NT2/D1 (cell line): ENCODE measurements at regions not wholly inside any gene's neighbourhood (a gene's known extent, or its start where the extent isn't known, plus 50 kb on each side); places are given as distances from the start of the nearest gene placed in this dataset.

Source experiments
- DNase-seq: peaks from one replicate; pipeline ENCODE4 v3.0.0-alpha.2; 2011; ENCODE audit warnings: low read depth, low spot score
- H3K27me3 ChIP-seq: 2 replicates; pipeline ENCODE4 v1.6.0; 2011; ENCODE audit warnings: mild to moderate bottlenecking; ENCODE audit not compliant: insufficient read length, insufficient read depth
- H3K36me3 ChIP-seq: 2 replicates; pipeline ENCODE4 v1.6.1; 2011; ENCODE audit warnings: mild to moderate bottlenecking, low read length, mixed read lengths; ENCODE audit not compliant: insufficient read depth, insufficient read length
- H3K4me1 ChIP-seq: 2 replicates; pipeline ENCODE4 v1.5.1; 2011; ENCODE audit not compliant: insufficient read depth, insufficient read length
- H3K4me3 ChIP-seq: 2 replicates; pipeline ENCODE4 v1.5.1; 2011; ENCODE audit warnings: low read depth; ENCODE audit not compliant: insufficient read length
- H3K9ac ChIP-seq: 2 replicates; pipeline ENCODE4 v1.6.0; 2011; ENCODE audit warnings: low read depth; ENCODE audit not compliant: insufficient read length
- H3K9me3 ChIP-seq: 2 replicates; pipeline ENCODE4 v1.5.1; 2011; ENCODE audit warnings: mild to moderate bottlenecking, low read length; ENCODE audit not compliant: insufficient read depth
- SUZ12 ChIP-seq: IDR thresholded peaks from 2 replicates; pipeline ENCODE4 v1.6.1; 2011; ENCODE audit not compliant: insufficient read length, insufficient read depth; ENCODE audit errors: extremely low read depth
- YY1 ChIP-seq: IDR thresholded peaks from 2 replicates; pipeline ENCODE4 v1.6.1; 2011; ENCODE audit not compliant: insufficient read length, insufficient read depth
- ZNF274 ChIP-seq: IDR thresholded peaks from 2 replicates; pipeline ENCODE4 v1.6.1; 2011; ENCODE audit warnings: mild to moderate bottlenecking, low read depth, low read length

- H3K4me3 ChIP-seq: no peak overlapping the region
- H3K9me3 ChIP-seq: no peaks in the 10 kb centered on the region
- H3K9ac ChIP-seq: no peak overlapping the region
- H3K4me1 ChIP-seq: no peaks in the 10 kb centered on the region
- DNase-seq: no peak
- no peaks in the 10 kb centered on the region for H3K27me3 ChIP-seq
- H3K36me3 ChIP-seq: no peaks in the 10 kb centered on the region
- no peak for TF ChIP-seq SUZ12
- TF ChIP-seq ZNF274: no peak
- no peak for TF ChIP-seq YY1
Observed at GRCh38 chr1:88272216-88272615, 411.9 kb upstream of the PKN2 start.

- H3K4me3 ChIP-seq: no peak overlapping the region
- TF ChIP-seq ZNF274 (no peak), SUZ12 (no peak), YY1 (no peak)
Observed at GRCh38 chr1:88274431-88274830, 409.6 kb upstream of the PKN2 start.

GRCh38 chr1:88275259-88275862, 408.7 kb upstream of the PKN2 start:
- H3K9ac ChIP-seq: no peak overlapping the region
- H3K4me1 ChIP-seq: no peaks in the 10 kb centered on the region
- no peaks in the 10 kb centered on the region for H3K27me3 ChIP-seq
- H3K36me3 ChIP-seq: no peaks in the 10 kb centered on the region
- TF ChIP-seq SUZ12: no peak
- no peak for TF ChIP-seq ZNF274
- TF ChIP-seq YY1: no peak
- no peaks in the 10 kb centered on the region for H3K9me3 ChIP-seq
- DNase-seq: no peak
- no peak overlapping the region for H3K4me3 ChIP-seq

More at GRCh38 chr1:88274431-88274830, 409.6 kb upstream of the PKN2 start:
- DNase-seq: no peak
- Histone ChIP-seq H3K27me3 (no peaks in the 10 kb centered on the region), H3K9me3 (no peaks in the 10 kb centered on the region), H3K36me3 (no peaks in the 10 kb centered on the region), H3K9ac (no peak overlapping the region), H3K4me1 (no peaks in the 10 kb centered on the region)

- no peak for DNase-seq
- no peak for TF ChIP-seq SUZ12
- no peak for TF ChIP-seq YY1
- TF ChIP-seq ZNF274: no peak
- H3K4me1 ChIP-seq: no peaks in the 10 kb centered on the region
- no peak overlapping the region for H3K9ac ChIP-seq
- no peak overlapping the region for H3K4me3 ChIP-seq
- H3K36me3 ChIP-seq: no peaks in the 10 kb centered on the region
- H3K27me3 ChIP-seq: no peaks in the 10 kb centered on the region
- H3K9me3 ChIP-seq: no peaks in the 10 kb centered on the region
Observed at GRCh38 chr1:88276163-88276562, 407.9 kb upstream of the PKN2 start.

GRCh38 chr1:88284066-88284465, 400.0 kb upstream of the PKN2 start:
- Histone ChIP-seq H3K4me1 (no peaks in the 10 kb centered on the region), H3K9ac (no peak overlapping the region), H3K9me3 (no peaks in the 10 kb centered on the region), H3K27me3 (no peaks in the 10 kb centered on the region), H3K4me3 (no peak overlapping the region), H3K36me3 (no peaks in the 10 kb centered on the region)
- DNase-seq: no peak
- no peak for TF ChIP-seq ZNF274
- TF ChIP-seq SUZ12: no peak
- no peak for TF ChIP-seq YY1

GRCh38 chr1:88284666-88285366, 399.3 kb upstream of the PKN2 start:
- H3K36me3 ChIP-seq: no peaks in the 10 kb centered on the region
- H3K9ac ChIP-seq: no peak overlapping the region
- no peaks in the 10 kb centered on the region for H3K9me3 ChIP-seq
- DNase-seq: no peak
- H3K4me3 ChIP-seq: no peak overlapping the region
- no peak for TF ChIP-seq YY1
- no peak for TF ChIP-seq ZNF274
- TF ChIP-seq SUZ12: no peak
- no peaks in the 10 kb centered on the region for H3K4me1 ChIP-seq
- no peaks in the 10 kb centered on the region for H3K27me3 ChIP-seq

GRCh38 chr1:88286716-88287115, 397.4 kb upstream of the PKN2 start:
- Histone ChIP-seq H3K4me1 (no peaks in the 10 kb centered on the region), H3K4me3 (no peak overlapping the region), H3K9me3 (no peaks in the 10 kb centered on the region), H3K27me3 (no peaks in the 10 kb centered on the region), H3K9ac (no peak overlapping the region), H3K36me3 (no peaks in the 10 kb centered on the region)
- TF ChIP-seq ZNF274 (no peak), SUZ12 (no peak), YY1 (no peak)
- no peak for DNase-seq
